GM23338 (cell line): ENCODE measurements at regions not wholly inside any gene's neighbourhood (a gene's known extent, or its start where the extent isn't known, plus 50 kb on each side); places are given as distances from the start of the nearest gene placed in this dataset.

Experiments
- ATAC-seq: fragments of 200-7000 bp; cut with Tn5 transposase; 3 replicates; pipeline ENCODE4 v1.9.1; 2020
- DNase-seq: peaks from one replicate; pipeline ENCODE4 v3.0.0-alpha.2; 2015; ENCODE audit warnings: low spot score
- H2AFZ ChIP-seq: fragments of 200-600 bp; sonication (generic); 2 replicates; pipeline ENCODE4 v1.8.0; 2016; ENCODE audit warnings: antibody characterized with exemption, mild to moderate bottlenecking, moderate library complexity
- H3F3A ChIP-seq: fragments of 200-600 bp; sonication (generic); replicated peaks from 2 replicates; pipeline ENCODE4 v1.8.0; 2017; ENCODE audit warnings: antibody characterized with exemption, mixed run types, low read depth
- H3K27ac ChIP-seq: fragments of 200-600 bp; sonication (generic); 2 replicates; pipeline ENCODE4 v1.6.1; 2016; ENCODE audit warnings: low read depth
- H3K27me3 ChIP-seq: fragments of 200-600 bp; sonication (generic); 2 replicates; pipeline ENCODE4 v1.8.0; 2016; ENCODE audit warnings: mild to moderate bottlenecking, mixed run types, moderate library complexity; ENCODE audit not compliant: insufficient read depth
- H3K36me3 ChIP-seq: fragments of 200-600 bp; sonication (generic); 2 replicates; pipeline ENCODE4 v1.8.0; 2016; ENCODE audit warnings: mild to moderate bottlenecking; ENCODE audit not compliant: insufficient read depth
- H3K4me1 ChIP-seq: fragments of 200-600 bp; sonication (generic); 2 replicates; pipeline ENCODE4 v1.8.0; 2016; ENCODE audit warnings: mild to moderate bottlenecking, moderate library complexity; ENCODE audit not compliant: insufficient read depth
- H3K4me2 ChIP-seq: fragments of 200-600 bp; sonication (generic); 2 replicates; pipeline ENCODE4 v1.7.1; 2017; ENCODE audit warnings: mixed run types
- H3K4me3 ChIP-seq: fragments of 200-600 bp; sonication (generic); 2 replicates; pipeline ENCODE4 v1.6.1; 2016; ENCODE audit warnings: mixed run types
- H3K79me2 ChIP-seq: fragments of 200-600 bp; sonication (generic); replicated peaks from 2 replicates; pipeline ENCODE4 v1.8.0; 2017; ENCODE audit warnings: mild to moderate bottlenecking; ENCODE audit not compliant: insufficient read depth
- H3K9me2 ChIP-seq: fragments of 200-600 bp; sonication (generic); 2 replicates; pipeline ENCODE4 v1.8.0; 2017; ENCODE audit not compliant: insufficient read depth
- H4K20me1 ChIP-seq: fragments of 200-600 bp; sonication (generic); replicated peaks from 2 replicates; pipeline ENCODE4 v1.8.0; 2017; ENCODE audit warnings: mild to moderate bottlenecking; ENCODE audit not compliant: insufficient read depth
- H3K27ac Mint-ChIP-seq: 2 replicates; pipeline ENCODE4 v1.8.0; 2020; ENCODE audit warnings: inconsistent platforms, mild to moderate bottlenecking, moderate library complexity, mixed read lengths
- H3K27me3 Mint-ChIP-seq: 3 replicates; pipeline ENCODE4 v1.8.0; 2022; ENCODE audit warnings: low read depth, mild to moderate bottlenecking, moderate library complexity, mixed read lengths, inconsistent platforms; ENCODE audit not compliant: insufficient read depth, poor library complexity
- H3K36me3 Mint-ChIP-seq: 3 replicates; pipeline ENCODE4 v1.8.0; 2021; ENCODE audit warnings: low read depth, mild to moderate bottlenecking, inconsistent platforms, moderate library complexity, mixed read lengths
- H3K4me1 Mint-ChIP-seq: 3 replicates; pipeline ENCODE4 v1.8.0; 2020; ENCODE audit warnings: mild to moderate bottlenecking, inconsistent platforms, mixed read lengths
- H3K4me3 Mint-ChIP-seq: 3 replicates; pipeline ENCODE4 v1.8.0; 2021; ENCODE audit warnings: moderate library complexity, mild to moderate bottlenecking, inconsistent platforms, mixed read lengths
- H3K9me3 Mint-ChIP-seq: 3 replicates; pipeline ENCODE4 v1.8.0; 2020; ENCODE audit warnings: moderate library complexity, mild to moderate bottlenecking, inconsistent platforms, mixed read lengths
- EZH2phosphoT487 ChIP-seq: fragments of 200-600 bp; sonication (generic); IDR thresholded peaks from one replicate; pipeline ENCODE4 v1.8.1; 2018; ENCODE audit warnings: antibody characterized with exemption; ENCODE audit not compliant: unreplicated experiment
- JUNB ChIP-seq: IDR thresholded peaks from one replicate; pipeline ENCODE4 v1.6.1; 2016; ENCODE audit warnings: antibody characterized with exemption; ENCODE audit not compliant: unreplicated experiment
- NANOG ChIP-seq: IDR thresholded peaks from 2 replicates; pipeline ENCODE4 v1.6.1; 2016; ENCODE audit warnings: antibody characterized with exemption, borderline replicate concordance
- POLR2AphosphoS5 ChIP-seq: IDR thresholded peaks from 2 replicates; pipeline ENCODE4 v1.6.1; 2016; ENCODE audit warnings: antibody characterized with exemption, low read depth
- ZNF114 ChIP-seq: fragments of 250-450 bp; sonication (Bioruptor Pico); IDR thresholded peaks from 2 replicates; pipeline ENCODE4 v1.5.0; 2020; ENCODE audit warnings: mild to moderate bottlenecking, moderate library complexity
- TF ChIP-seq, protein P1 (sequence below), 2 experiments: fragments of 200-600 bp in 1 of 2; sonication (generic) in 1 of 2; conservative IDR thresholded peaks; 2 replicates each; pipeline versions ENCODE4 v1.5.1 to v1.6.1; 2016 to 2017; ENCODE audit warnings: antibody characterized with exemption in 2 of 2, low read depth in 2 of 2, mild to moderate bottlenecking in 2 of 2, moderate library complexity in 1 of 2
- TF ChIP-seq, protein P2 (sequence below): IDR thresholded peaks from 2 replicates; pipeline ENCODE4 v1.6.1; 2016; ENCODE audit warnings: antibody characterized with exemption
- TF ChIP-seq, protein P3 (sequence below): IDR thresholded peaks from one replicate; pipeline ENCODE4 v1.6.1; 2018; ENCODE audit warnings: antibody characterized with exemption; ENCODE audit not compliant: unreplicated experiment

DNA sequence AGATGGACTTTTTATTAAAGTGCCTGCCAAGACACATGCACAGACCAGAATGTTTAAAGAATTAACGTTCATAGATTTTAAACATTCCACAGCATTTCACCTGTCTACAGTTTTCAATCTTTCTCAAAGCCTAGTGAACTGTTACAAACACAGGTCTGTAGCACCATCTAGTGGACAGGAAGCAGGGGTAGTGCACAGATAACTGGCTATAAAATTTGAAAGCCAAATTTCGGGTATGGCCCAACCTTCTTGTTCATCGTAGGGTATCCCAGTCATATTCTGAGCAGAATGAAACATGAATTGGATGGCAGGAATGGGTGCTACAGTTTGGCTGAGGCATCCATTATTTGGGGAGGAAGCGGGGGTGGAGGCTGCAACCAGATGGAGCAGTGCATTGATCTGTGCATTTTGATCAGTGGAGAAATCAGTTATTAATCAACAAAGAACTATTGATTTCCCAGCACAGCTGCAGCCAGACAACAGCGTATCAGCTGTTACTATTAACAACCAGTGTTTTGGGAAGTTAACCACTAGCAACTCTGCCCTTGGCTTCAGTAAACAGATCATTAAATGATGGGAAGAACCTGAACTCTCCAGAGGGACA lies 56.1 kb upstream of the B3GAT2 start:
- DNase-seq (peak; percentile 82), ATAC-seq (peak; percentile 96)
- no peak overlapping the region for H2AFZ ChIP-seq

DNA sequence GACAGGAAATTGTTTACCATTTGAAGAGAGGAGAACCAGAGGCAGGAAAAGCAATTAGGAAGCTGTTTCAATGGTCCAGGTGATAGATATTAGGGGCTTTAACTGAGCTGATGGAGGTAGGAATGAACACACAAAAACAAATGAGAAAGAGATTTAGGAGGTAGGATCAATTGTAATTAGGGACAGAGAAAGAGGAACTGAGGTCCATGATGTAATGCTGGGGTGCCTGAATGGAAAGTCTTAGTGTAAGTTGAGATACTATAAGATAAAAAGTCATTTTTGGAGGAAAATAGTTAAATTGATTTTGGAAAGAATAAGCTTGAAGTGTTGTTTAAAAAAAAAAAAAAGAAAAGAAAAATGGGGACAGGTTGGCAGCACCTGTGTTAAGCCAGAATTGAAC lies 58.5 kb upstream of the B3GAT2 start:
- Histone ChIP-seq H3K4me1 (peaks cover 9% of the 10 kb centered on the region), H3K4me3 (no peak overlapping the region), H3K4me2 (no peak overlapping the region), H4K20me1 (no peaks in the 10 kb centered on the region), H3K27ac (no peak overlapping the region), H3F3A (no peaks in the 10 kb centered on the region), H3K79me2 (no peaks in the 10 kb centered on the region), H3K36me3 (no peaks in the 10 kb centered on the region), H2AFZ (peak overlapping the region; percentile 14; the same call in 1 of the 2 replicates), H3K9me2 (no peaks in the 10 kb centered on the region), H3K27me3 (no peaks in the 10 kb centered on the region)
- DNase-seq (no peak), ATAC-seq (no peak)
- Mint-ChIP-seq H3K36me3 (no peaks in the 10 kb centered on the region), H3K4me3 (no peak overlapping the region), H3K9me3 (no peaks in the 10 kb centered on the region), H3K27ac (no peak overlapping the region), H3K27me3 (no peaks in the 10 kb centered on the region), H3K4me1 (peaks cover 13% of the 10 kb centered on the region)
- TF ChIP-seq ZNF114 (CRISPR knock-in tag) (no peak), EZH2phosphoT487 (no peak), JUNB (no peak)
- TF ChIP-seq, protein P1, sequence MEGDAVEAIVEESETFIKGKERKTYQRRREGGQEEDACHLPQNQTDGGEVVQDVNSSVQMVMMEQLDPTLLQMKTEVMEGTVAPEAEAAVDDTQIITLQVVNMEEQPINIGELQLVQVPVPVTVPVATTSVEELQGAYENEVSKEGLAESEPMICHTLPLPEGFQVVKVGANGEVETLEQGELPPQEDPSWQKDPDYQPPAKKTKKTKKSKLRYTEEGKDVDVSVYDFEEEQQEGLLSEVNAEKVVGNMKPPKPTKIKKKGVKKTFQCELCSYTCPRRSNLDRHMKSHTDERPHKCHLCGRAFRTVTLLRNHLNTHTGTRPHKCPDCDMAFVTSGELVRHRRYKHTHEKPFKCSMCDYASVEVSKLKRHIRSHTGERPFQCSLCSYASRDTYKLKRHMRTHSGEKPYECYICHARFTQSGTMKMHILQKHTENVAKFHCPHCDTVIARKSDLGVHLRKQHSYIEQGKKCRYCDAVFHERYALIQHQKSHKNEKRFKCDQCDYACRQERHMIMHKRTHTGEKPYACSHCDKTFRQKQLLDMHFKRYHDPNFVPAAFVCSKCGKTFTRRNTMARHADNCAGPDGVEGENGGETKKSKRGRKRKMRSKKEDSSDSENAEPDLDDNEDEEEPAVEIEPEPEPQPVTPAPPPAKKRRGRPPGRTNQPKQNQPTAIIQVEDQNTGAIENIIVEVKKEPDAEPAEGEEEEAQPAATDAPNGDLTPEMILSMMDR (conservative IDR thresholded peaks at IDR 0.05; ENCODE audit: low read depth in 2 of 2) = no peak
- TF ChIP-seq, protein P2, sequence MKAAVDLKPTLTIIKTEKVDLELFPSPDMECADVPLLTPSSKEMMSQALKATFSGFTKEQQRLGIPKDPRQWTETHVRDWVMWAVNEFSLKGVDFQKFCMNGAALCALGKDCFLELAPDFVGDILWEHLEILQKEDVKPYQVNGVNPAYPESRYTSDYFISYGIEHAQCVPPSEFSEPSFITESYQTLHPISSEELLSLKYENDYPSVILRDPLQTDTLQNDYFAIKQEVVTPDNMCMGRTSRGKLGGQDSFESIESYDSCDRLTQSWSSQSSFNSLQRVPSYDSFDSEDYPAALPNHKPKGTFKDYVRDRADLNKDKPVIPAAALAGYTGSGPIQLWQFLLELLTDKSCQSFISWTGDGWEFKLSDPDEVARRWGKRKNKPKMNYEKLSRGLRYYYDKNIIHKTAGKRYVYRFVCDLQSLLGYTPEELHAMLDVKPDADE = no peak
- TF ChIP-seq, protein P3, sequence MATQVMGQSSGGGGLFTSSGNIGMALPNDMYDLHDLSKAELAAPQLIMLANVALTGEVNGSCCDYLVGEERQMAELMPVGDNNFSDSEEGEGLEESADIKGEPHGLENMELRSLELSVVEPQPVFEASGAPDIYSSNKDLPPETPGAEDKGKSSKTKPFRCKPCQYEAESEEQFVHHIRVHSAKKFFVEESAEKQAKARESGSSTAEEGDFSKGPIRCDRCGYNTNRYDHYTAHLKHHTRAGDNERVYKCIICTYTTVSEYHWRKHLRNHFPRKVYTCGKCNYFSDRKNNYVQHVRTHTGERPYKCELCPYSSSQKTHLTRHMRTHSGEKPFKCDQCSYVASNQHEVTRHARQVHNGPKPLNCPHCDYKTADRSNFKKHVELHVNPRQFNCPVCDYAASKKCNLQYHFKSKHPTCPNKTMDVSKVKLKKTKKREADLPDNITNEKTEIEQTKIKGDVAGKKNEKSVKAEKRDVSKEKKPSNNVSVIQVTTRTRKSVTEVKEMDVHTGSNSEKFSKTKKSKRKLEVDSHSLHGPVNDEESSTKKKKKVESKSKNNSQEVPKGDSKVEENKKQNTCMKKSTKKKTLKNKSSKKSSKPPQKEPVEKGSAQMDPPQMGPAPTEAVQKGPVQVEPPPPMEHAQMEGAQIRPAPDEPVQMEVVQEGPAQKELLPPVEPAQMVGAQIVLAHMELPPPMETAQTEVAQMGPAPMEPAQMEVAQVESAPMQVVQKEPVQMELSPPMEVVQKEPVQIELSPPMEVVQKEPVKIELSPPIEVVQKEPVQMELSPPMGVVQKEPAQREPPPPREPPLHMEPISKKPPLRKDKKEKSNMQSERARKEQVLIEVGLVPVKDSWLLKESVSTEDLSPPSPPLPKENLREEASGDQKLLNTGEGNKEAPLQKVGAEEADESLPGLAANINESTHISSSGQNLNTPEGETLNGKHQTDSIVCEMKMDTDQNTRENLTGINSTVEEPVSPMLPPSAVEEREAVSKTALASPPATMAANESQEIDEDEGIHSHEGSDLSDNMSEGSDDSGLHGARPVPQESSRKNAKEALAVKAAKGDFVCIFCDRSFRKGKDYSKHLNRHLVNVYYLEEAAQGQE = no peak

More for the DNA sequence above, 56.1 kb upstream of the B3GAT2 start:
- Histone ChIP-seq H3K27me3 (no peaks in the 10 kb centered on the region), H3F3A (no peaks in the 10 kb centered on the region), H3K79me2 (no peaks in the 10 kb centered on the region), H3K4me3 (no peak overlapping the region), H4K20me1 (no peaks in the 10 kb centered on the region), H3K4me2 (no peak overlapping the region), H3K4me1 (peaks cover 9% of the 10 kb centered on the region), H3K27ac (no peak overlapping the region), H3K36me3 (no peaks in the 10 kb centered on the region), H3K9me2 (no peaks in the 10 kb centered on the region)
- no peak overlapping the region for H3K4me3 Mint-ChIP-seq
- H3K4me1 Mint-ChIP-seq = peaks cover 13% of the 10 kb centered on the region
- H3K36me3 Mint-ChIP-seq = no peaks in the 10 kb centered on the region
- H3K9me3 Mint-ChIP-seq = no peaks in the 10 kb centered on the region
- H3K27me3 Mint-ChIP-seq = no peaks in the 10 kb centered on the region
- no peak overlapping the region for H3K27ac Mint-ChIP-seq
- TF ChIP-seq, protein P1 (conservative IDR thresholded peaks at IDR 0.05; ENCODE audit: low read depth in 2 of 2) = peak; percentile 89 to 97
- no peak for TF ChIP-seq NANOG
- TF ChIP-seq POLR2AphosphoS5 = no peak
- TF ChIP-seq, protein P3 = no peak
